HG03159 (cell line): ENCODE measurements at regions not wholly inside any gene's neighbourhood (a gene's known extent, or its start where the extent isn't known, plus 50 kb on each side); places are given as distances from the start of the nearest gene placed in this dataset.

Experiments used
- ATAC-seq: cut with Tn5 transposase; IDR thresholded peaks from one replicate; pipeline ENCODE4 v1.9.1; 2021; ENCODE audit warnings: mild to moderate bottlenecking, moderate library complexity; ENCODE audit not compliant: unreplicated experiment

DNA sequence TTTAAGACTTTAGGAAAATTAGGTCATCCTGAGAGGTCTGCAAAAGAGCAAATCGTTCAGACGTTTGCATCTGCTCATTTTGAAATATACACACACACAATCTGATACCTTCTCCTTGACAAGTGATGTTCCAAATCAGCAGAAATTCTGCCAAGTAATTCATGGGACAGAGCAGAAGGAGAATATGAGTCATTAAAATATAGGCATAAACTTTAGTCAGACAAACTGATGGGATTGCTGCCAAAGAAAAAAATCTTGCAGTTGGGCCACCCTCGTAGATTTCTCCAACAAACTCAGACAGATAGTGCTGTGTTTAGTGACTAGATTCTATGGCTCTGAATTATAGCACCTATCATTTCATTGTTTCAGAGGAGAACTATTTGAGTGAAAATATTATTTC lies 336.3 kb downstream of the NYAP2 start:
- no peak for ATAC-seq

GRCh38 chr2:225725726-225726125 lies 326.2 kb downstream of the NYAP2 start:
- no peak for ATAC-seq
